PC-9 (cell line): ENCODE measurements at regions not wholly inside any gene's neighbourhood (a gene's known extent, or its start where the extent isn't known, plus 50 kb on each side); places are given as distances from the start of the nearest gene placed in this dataset.
"Not testable (repeated sequence)": the region's sequence is repeated elsewhere in the genome, so short reads cannot be mapped to it uniquely, and the experiment has no call there.

ENCODE experiments used
- CTCF ChIP-seq: fragments of 200-600 bp; sonication (generic); conservative IDR thresholded peaks from 2 replicates; pipeline ENCODE4 v1.6.1; 2017; ENCODE audit warnings: mixed run types, antibody characterized with exemption, mild to moderate bottlenecking, moderate library complexity
- EZH2 ChIP-seq: fragments of 200-600 bp; sonication (generic); IDR thresholded peaks from 2 replicates; pipeline ENCODE4 v1.8.0; 2017; ENCODE audit warnings: antibody characterized with exemption, low read depth

GRCh38 chr5:62804819-62805218 lies 226.2 kb downstream of the LRRC70 start:
- not testable (repeated sequence) for TF ChIP-seq CTCF, EZH2
